ENCODE measurements at regions not wholly inside any gene's neighbourhood (a gene's known extent, or its start where the extent isn't known, plus 50 kb on each side); places are given as distances from the start of the nearest gene placed in this dataset.
A peak's percentile ranks its signal among the peaks of the same experiment; 100 is the strongest.
"Not testable (repeated sequence)": the region's sequence is repeated elsewhere in the genome, so short reads cannot be mapped to it uniquely, and the experiment has no call there.

DNA sequence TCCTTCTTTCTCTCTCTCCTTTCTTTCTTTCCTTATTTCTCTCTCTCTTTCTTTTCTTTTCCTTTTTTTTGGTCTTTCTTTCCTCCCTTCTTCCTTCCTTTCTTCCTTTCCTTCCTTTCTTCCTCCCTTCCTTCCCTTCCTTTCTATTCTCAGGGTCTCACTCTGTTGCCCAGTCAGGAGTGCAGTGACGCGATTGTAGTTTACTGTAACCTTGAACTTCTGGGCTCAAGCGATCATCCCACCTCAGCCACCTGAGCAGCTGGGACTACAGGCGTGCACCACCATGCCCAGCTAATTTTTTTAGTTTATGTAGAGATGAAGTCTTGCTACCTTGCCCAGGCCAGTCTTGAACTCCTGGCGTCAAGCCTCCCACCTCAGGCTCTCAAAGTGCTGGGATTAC, 83.8 kb upstream of the PPM1B start:
- DNase-seq (ENCODE audit: low read depth in 2 of 2) = no peak

GRCh38 chr2:44086629-44087028, 82.0 kb upstream of the PPM1B start:
- no peak for DNase-seq (ENCODE audit: low read depth in 2 of 2)

DNA sequence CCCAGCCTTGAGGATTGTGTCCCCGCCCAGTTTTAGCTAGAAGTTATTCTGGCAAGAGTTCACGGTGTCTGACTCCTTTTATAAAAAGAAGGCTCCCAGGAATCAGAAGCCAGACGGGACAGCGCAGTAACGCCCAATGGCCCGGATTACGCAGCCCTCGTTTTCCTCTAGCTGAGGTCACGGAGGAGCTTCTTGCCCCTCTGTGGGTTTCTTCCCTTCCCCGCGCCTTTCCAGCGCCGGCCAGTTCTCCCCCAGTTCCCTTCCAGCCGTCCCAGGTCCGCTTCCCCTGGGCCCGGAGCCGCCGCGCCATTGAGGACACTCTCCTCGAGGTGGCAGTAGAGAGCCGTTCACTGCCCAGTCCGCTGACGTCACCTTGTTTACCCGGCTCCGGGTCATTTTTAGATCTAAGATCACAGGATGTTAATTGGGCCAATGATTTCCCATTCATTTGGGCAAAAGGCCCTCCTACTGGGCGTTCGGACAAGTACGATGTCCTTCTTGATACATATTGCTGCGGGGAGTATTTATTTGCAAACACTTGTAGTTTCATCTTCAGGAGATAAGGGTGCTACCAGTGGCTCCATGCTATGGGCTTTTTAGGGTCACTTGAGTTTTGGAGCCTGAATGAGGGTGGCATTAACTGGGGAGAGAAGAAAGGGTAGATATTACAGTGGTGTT, 81.5 kb upstream of the PPM1B start:
- peak; percentile 71 to 78 for DNase-seq (ENCODE audit: low read depth in 2 of 2)

- DNase-seq (ENCODE audit: low read depth in 2 of 2) = no peak
Measured at GRCh38 chr2:44087714-44088092, 81.0 kb upstream of the PPM1B start.

GRCh38 chr2:44092519-44092918, 76.2 kb upstream of the PPM1B start:
- DNase-seq (ENCODE audit: low read depth in 2 of 2) = not testable (repeated sequence)

- DNase-seq (ENCODE audit: low read depth in 2 of 2) = no peak
Measured at GRCh38 chr2:44093970-44094369, 74.7 kb upstream of the PPM1B start.

DNA sequence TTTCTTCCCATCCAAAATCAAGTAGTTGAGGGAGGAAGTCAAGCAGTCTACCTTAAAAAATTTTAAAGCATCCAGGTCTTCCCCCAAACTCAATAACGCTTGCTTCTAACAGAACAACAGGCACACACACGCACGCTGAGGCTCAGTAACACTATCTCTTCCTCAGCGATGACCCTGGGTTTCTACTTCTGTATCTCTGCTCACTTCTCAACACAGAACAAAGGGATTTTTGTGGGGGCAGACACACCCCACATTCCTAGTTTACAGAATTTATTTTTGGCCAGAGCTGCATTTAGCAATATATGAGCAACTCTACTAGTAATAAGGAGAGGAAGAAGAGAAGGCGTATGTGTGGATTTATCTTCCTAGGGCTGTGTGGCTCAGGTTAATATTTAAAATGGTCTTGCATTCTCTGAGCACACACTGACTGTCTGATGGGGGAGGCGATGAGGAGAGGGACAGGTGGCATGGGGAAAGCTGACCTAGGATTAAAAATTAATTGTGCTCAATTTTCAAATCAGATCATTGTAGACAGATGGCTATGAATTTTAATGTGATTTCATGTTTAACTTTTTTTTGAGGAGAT, 71.3 kb upstream of the PPM1B start:
- no peak for DNase-seq (ENCODE audit: low read depth in 2 of 2)

DNA sequence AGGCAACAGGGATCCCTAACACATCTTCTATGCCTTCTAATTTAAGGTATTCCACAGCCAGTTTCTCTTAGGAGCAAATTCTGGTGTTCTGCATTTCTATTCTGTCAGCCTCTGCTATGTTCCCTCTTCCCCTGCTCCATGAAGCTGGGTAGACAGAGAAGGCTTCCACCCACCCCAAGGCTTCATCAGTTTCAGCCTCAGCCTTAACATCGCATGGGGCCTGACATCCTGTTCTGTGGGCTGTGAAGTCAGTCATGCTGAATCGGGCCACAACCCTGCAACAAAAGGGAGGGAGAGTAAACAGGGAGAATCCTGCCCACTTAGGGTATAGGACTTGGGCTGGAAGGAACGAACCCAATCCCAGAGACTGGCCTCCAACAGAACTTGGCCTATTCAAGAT, 70.6 kb upstream of the PPM1B start:
- DNase-seq (ENCODE audit: low read depth in 2 of 2) = no peak

GRCh38 chr2:44098891-44099290, 69.8 kb upstream of the PPM1B start:
- no peak for DNase-seq (ENCODE audit: low read depth in 2 of 2)

GRCh38 chr2:44100351-44100750, 68.3 kb upstream of the PPM1B start:
- DNase-seq (ENCODE audit: low read depth in 2 of 2) = no peak

DNA sequence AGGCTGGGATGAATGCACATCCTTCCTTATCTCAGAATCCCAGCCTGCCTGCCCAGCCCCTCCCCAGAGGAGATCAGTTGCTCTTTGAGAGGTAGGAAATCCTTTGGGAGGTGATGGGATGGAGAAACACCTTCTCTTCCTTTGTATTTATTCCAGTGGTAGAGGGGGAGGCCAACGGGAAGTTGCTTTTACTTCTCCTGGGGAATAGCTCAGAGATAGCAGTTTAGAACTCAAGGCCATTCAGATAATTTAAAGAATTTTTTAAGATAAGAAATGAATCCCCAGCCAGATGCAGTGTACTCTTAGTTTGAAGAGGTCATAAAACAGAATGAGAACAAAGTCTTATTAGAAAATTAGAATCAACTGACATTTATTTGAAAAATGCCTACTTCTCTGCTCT, 67.4 kb upstream of the PPM1B start:
- no peak for DNase-seq (ENCODE audit: low read depth in 2 of 2)

GRCh38 chr2:44102790-44103562, 65.7 kb upstream of the PPM1B start:
- no peak for DNase-seq (ENCODE audit: low read depth in 2 of 2)

DNA sequence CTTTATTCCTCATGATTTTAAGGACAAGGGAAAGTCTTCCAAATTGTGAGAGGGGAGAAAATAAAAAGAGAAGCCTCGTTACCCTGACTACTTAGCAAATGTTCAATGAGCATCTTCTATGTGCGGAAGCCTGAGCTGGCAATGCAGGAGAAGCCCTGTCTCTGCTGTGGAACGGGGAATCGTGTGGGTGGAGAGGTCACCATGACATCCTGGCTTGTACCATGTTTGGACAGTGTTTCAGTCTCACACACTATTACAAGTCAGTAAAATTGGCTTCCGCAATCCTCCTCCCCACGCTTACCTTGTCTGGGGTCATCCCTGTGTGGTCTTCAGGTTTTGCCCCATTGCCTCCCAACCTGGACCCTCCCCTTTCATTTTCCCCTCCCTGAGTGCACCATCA, 65.0 kb upstream of the PPM1B start:
- DNase-seq (ENCODE audit: low read depth in 2 of 2) = no peak

- no peak for DNase-seq (ENCODE audit: low read depth in 2 of 2)
Measured at GRCh38 chr2:44104855-44105271, 63.8 kb upstream of the PPM1B start.

DNA sequence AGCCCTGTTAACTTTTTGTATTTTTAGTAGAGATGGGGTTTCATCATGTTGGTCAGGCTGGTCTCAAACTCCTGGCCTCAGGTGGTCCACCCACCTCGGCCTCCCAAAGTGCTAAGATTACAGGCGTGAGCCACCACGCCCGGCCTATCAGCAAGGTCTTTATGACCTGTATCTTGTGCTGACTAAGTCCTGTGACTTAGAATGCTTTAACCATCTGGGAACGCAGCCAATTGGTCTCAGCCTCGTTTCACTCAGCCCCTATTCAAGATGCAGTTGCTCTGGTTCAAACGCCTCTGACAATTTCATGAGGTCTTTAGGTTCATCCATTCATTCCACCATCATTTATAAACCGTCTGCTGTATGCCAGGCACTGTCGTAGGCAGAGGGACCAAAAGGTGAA, 62.2 kb upstream of the PPM1B start:
- DNase-seq (ENCODE audit: low read depth in 2 of 2) = not testable (repeated sequence)

DNA sequence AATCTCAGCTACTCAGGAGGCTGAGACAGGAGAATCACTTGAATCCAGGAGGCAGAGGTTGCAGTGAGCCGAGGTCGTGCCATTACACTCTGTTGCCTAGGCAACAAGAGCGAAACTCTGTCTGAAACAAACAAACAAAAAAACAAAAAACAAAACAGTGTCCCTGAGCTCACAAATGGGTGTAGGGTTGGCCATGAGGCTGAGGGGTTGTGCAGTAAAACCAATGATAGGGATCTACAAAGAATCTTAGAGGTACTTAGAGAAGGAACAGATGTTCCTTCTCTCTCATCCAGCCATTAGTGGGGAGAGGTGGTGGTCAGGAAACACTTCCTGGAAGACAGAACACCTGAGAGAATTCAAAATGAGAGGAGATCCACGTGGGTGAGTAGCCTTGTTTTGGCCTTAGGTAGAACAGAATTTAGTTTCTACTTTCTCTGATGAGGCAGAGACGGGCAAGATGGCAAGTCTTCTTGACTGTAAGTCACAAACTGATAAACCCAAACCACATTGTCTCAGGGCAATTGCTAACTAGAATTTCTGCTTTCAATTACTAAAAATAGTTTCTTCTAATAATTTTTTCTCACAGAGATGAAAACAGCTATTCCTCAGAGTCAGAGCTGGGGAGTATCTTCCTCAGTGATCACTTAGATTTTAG, 61.5 kb upstream of the PPM1B start:
- DNase-seq (ENCODE audit: low read depth in 2 of 2) = no peak

GRCh38 chr2:44107974-44108373, 60.7 kb upstream of the PPM1B start:
- DNase-seq (ENCODE audit: low read depth in 2 of 2) = no peak

- no peak for DNase-seq (ENCODE audit: low read depth in 2 of 2)
Measured at GRCh38 chr2:44109166-44109565, 59.5 kb upstream of the PPM1B start.

DNA sequence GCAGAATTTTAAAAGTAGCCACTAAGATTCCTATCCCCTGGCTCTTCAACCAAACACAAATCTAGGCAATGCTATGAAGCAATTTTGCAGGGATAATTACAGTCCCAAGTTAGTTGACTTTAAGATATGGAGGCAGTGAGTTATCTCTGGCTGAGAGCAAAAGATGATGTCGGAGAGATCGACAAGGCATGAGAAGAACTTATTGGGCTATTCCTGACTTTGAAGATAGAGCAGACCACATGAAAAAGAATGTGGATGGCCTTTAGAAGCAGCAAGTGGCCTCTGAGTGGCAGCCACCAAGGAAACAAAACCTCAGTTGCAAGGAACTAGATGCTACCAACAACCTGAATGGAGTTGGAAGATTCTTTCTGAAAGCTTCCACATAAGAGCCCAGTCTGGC, 58.2 kb upstream of the PPM1B start:
- DNase-seq (ENCODE audit: low read depth in 2 of 2) = no peak

GRCh38 chr2:44112096-44112495, 56.6 kb upstream of the PPM1B start:
- no peak for DNase-seq (ENCODE audit: low read depth in 2 of 2)

DNA sequence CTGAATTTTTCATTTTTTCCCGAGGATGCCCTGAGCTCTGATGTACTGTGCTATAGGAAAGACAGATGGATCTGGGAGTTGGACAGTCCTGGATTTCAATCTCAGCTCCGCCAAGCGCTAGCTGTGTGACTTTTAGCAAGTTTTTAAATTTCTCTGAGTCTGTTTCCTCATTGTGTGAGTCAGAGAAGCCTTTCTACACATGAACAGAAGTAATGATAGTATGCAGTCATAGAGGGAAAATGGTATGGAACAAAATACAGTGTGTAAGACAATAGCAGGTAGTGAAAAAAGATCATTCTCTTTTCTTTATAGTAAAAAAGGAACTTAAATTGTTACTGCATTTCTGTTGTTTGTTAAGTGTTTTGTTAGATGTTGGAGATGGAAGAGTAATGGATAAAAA, 52.4 kb upstream of the PPM1B start:
- DNase-seq (ENCODE audit: low read depth in 2 of 2) = no peak

GRCh38 chr2:44118257-44118656, 50.4 kb upstream of the PPM1B start:
- DNase-seq (ENCODE audit: low read depth in 2 of 2) = no peak

Measured in stimulated activated CD8-positive, alpha-beta memory T cell treated with anti-CD3 and anti-CD28 coated beads, Interleukin-2, amount 100 ng/mL, for 48 hours (primary cell).